ENCODE measurements at regions not wholly inside any gene's neighbourhood (a gene's known extent, or its start where the extent isn't known, plus 50 kb on each side); places are given as distances from the start of the nearest gene placed in this dataset.
A peak's percentile ranks its signal among the peaks of the same experiment; 100 is the strongest.

GRCh38 chr12:47377414-47378221 lies 297.9 kb upstream of the AMIGO2 start:
- H3K23ac ChIP-seq (ENCODE audit: low read length in 2 of 2), result no peak overlapping the region
- no peak overlapping the region for H2BK15ac ChIP-seq (ENCODE audit: low read depth, poor library complexity, severe bottlenecking)
- no peak overlapping the region for H3K4ac ChIP-seq (ENCODE audit: low read depth in 1 of 2, low read length in 2 of 2)
- H3K18ac ChIP-seq (ENCODE audit: low read depth in 1 of 2, low read length in 2 of 2), result no peak overlapping the region
- H2AFZ ChIP-seq (ENCODE audit: low read depth, low read length), result no peak overlapping the region
- peak overlapping the region in 1 of 2 experiments; percentile 43 for H3K4me3 ChIP-seq (ENCODE audit: insufficient read depth in 1 of 2, low read depth in 1 of 2, low read length in 2 of 2)
- no peak overlapping the region for H4K8ac ChIP-seq (ENCODE audit: low read length)
- H4K91ac ChIP-seq (ENCODE audit: low read length), result no peak overlapping the region
- H3K79me1 ChIP-seq (replicated peaks; ENCODE audit: low read length, poor library complexity, severe bottlenecking), result no peaks in the 10 kb centered on the region
- H3K27ac ChIP-seq (ENCODE audit: low read length, poor library complexity, severe bottlenecking), result peak overlapping the region; percentile 9
- no peak overlapping the region for H2BK12ac ChIP-seq (ENCODE audit: low read length in 2 of 2)
- peaks cover 3% of the 10 kb centered on the region for H3K4me1 ChIP-seq (ENCODE audit: control insufficient read depth, insufficient read depth, low read depth, low read length)
- peak overlapping the region; percentile 86 for H3K9ac ChIP-seq (ENCODE audit: low read length)
- no peaks in the 10 kb centered on the region for H3K36me3 ChIP-seq (ENCODE audit: control insufficient read depth in 1 of 2, insufficient read depth in 2 of 2, low read depth in 1 of 2, low read length in 2 of 2)
- peak; percentile 96 for DNase-seq
- H3K14ac ChIP-seq (ENCODE audit: low read length in 2 of 2), result no peak overlapping the region
- H3K9me3 ChIP-seq (ENCODE audit: control insufficient read depth, low read length), result no peaks in the 10 kb centered on the region
- 70% methylated on average over 10 of the region's 12 CpGs for WGBS
- no peak overlapping the region for H3K4me2 ChIP-seq (ENCODE audit: low read length, poor library complexity, severe bottlenecking)
- no peak overlapping the region for H2AK5ac ChIP-seq (ENCODE audit: low read length, severe bottlenecking)
- H3K27me3 ChIP-seq (ENCODE audit: control insufficient read depth in 1 of 2, insufficient read depth in 1 of 2, low read length in 2 of 2), result no peaks in the 10 kb centered on the region
- H2BK5ac ChIP-seq (ENCODE audit: low read depth, low read length, poor library complexity, severe bottlenecking), result no peak overlapping the region
- no peak overlapping the region for H2BK120ac ChIP-seq (ENCODE audit: low read depth, low read length)

- Histone ChIP-seq H3K9me3 (ENCODE audit: control insufficient read depth, low read length) (no peaks in the 10 kb centered on the region), H3K9ac (ENCODE audit: low read length) (peak overlapping the region; percentile 86), H2BK5ac (ENCODE audit: low read depth, low read length, poor library complexity, severe bottlenecking) (no peak overlapping the region), H2AK5ac (ENCODE audit: low read length, severe bottlenecking) (no peak overlapping the region), H3K4ac (ENCODE audit: low read depth in 1 of 2, low read length in 2 of 2) (no peak overlapping the region), H3K4me2 (ENCODE audit: low read length, poor library complexity, severe bottlenecking) (no peak overlapping the region), H4K91ac (ENCODE audit: low read length) (no peak overlapping the region), H3K18ac (ENCODE audit: low read depth in 1 of 2, low read length in 2 of 2) (no peak overlapping the region), H2BK120ac (ENCODE audit: low read depth, low read length) (no peak overlapping the region), H3K27me3 (ENCODE audit: control insufficient read depth in 1 of 2, insufficient read depth in 1 of 2, low read length in 2 of 2) (no peaks in the 10 kb centered on the region), H3K14ac (ENCODE audit: low read length in 2 of 2) (no peak overlapping the region), H2AFZ (ENCODE audit: low read depth, low read length) (no peak overlapping the region), H3K23ac (ENCODE audit: low read length in 2 of 2) (no peak overlapping the region), H3K4me3 (ENCODE audit: insufficient read depth in 1 of 2, low read depth in 1 of 2, low read length in 2 of 2) (peak overlapping the region in 1 of 2 experiments; percentile 43), H3K27ac (ENCODE audit: low read length, poor library complexity, severe bottlenecking) (no peak overlapping the region), H3K79me1 (replicated peaks; ENCODE audit: low read length, poor library complexity, severe bottlenecking) (no peaks in the 10 kb centered on the region), H3K36me3 (ENCODE audit: control insufficient read depth in 1 of 2, insufficient read depth in 2 of 2, low read depth in 1 of 2, low read length in 2 of 2) (no peaks in the 10 kb centered on the region), H2BK15ac (ENCODE audit: low read depth, poor library complexity, severe bottlenecking) (no peak overlapping the region), H2BK12ac (ENCODE audit: low read length in 2 of 2) (no peak overlapping the region), H4K8ac (ENCODE audit: low read length) (no peak overlapping the region), H3K4me1 (ENCODE audit: control insufficient read depth, insufficient read depth, low read depth, low read length) (peaks cover 3% of the 10 kb centered on the region)
- DNase-seq, result no peak
- WGBS, result 97% methylated on average over 5 of the region's 6 CpGs
Measured at GRCh38 chr12:47376927-47377326, 297.2 kb upstream of the AMIGO2 start.

GRCh38 chr12:47373554-47374150 lies 293.9 kb upstream of the AMIGO2 start:
- no peak overlapping the region for H2AFZ ChIP-seq (ENCODE audit: low read depth, low read length)
- no peak overlapping the region for H2AK5ac ChIP-seq (ENCODE audit: low read length, severe bottlenecking)
- H3K9ac ChIP-seq (ENCODE audit: low read length), result no peak overlapping the region
- H3K18ac ChIP-seq (ENCODE audit: low read depth in 1 of 2, low read length in 2 of 2), result no peak overlapping the region
- H3K23ac ChIP-seq (ENCODE audit: low read length in 2 of 2), result no peak overlapping the region
- no peak overlapping the region for H3K4me3 ChIP-seq (ENCODE audit: insufficient read depth in 1 of 2, low read depth in 1 of 2, low read length in 2 of 2)
- H3K27ac ChIP-seq (ENCODE audit: low read length, poor library complexity, severe bottlenecking), result no peak overlapping the region
- no peak overlapping the region for H2BK120ac ChIP-seq (ENCODE audit: low read depth, low read length)
- H3K4ac ChIP-seq (ENCODE audit: low read depth in 1 of 2, low read length in 2 of 2), result no peak overlapping the region
- H2BK12ac ChIP-seq (ENCODE audit: low read length in 2 of 2), result no peak overlapping the region
- no peak overlapping the region for H3K4me2 ChIP-seq (ENCODE audit: low read length, poor library complexity, severe bottlenecking)
- no peaks in the 10 kb centered on the region for H3K79me1 ChIP-seq (replicated peaks; ENCODE audit: low read length, poor library complexity, severe bottlenecking)
- H3K4me1 ChIP-seq (ENCODE audit: control insufficient read depth, insufficient read depth, low read depth, low read length), result peaks cover 3% of the 10 kb centered on the region
- no peak overlapping the region for H3K14ac ChIP-seq (ENCODE audit: low read length in 2 of 2)
- no peaks in the 10 kb centered on the region for H3K36me3 ChIP-seq (ENCODE audit: control insufficient read depth in 1 of 2, insufficient read depth in 2 of 2, low read depth in 1 of 2, low read length in 2 of 2)
- H2BK15ac ChIP-seq (ENCODE audit: low read depth, poor library complexity, severe bottlenecking), result no peak overlapping the region
- H2BK5ac ChIP-seq (ENCODE audit: low read depth, low read length, poor library complexity, severe bottlenecking), result no peak overlapping the region
- H3K27me3 ChIP-seq (ENCODE audit: control insufficient read depth in 1 of 2, insufficient read depth in 1 of 2, low read length in 2 of 2), result no peaks in the 10 kb centered on the region
- H4K91ac ChIP-seq (ENCODE audit: low read length), result no peak overlapping the region
- no peak overlapping the region for H4K8ac ChIP-seq (ENCODE audit: low read length)
- WGBS, result no CpG with 5 or more reads among the region's 1 CpG
- no peak for DNase-seq
- H3K9me3 ChIP-seq (ENCODE audit: control insufficient read depth, low read length), result no peaks in the 10 kb centered on the region

GRCh38 chr12:47370421-47370820 lies 290.7 kb upstream of the AMIGO2 start:
- no peak overlapping the region for H2BK120ac ChIP-seq (ENCODE audit: low read depth, low read length)
- no peaks in the 10 kb centered on the region for H3K79me1 ChIP-seq (replicated peaks; ENCODE audit: low read length, poor library complexity, severe bottlenecking)
- H3K18ac ChIP-seq (ENCODE audit: low read depth in 1 of 2, low read length in 2 of 2), result no peak overlapping the region
- no peak overlapping the region for H2AK5ac ChIP-seq (ENCODE audit: low read length, severe bottlenecking)
- H2BK12ac ChIP-seq (ENCODE audit: low read length in 2 of 2), result no peak overlapping the region
- no peaks in the 10 kb centered on the region for H3K4me1 ChIP-seq (ENCODE audit: control insufficient read depth, insufficient read depth, low read depth, low read length)
- no peak overlapping the region for H3K4ac ChIP-seq (ENCODE audit: low read depth in 1 of 2, low read length in 2 of 2)
- H3K27me3 ChIP-seq (ENCODE audit: control insufficient read depth in 1 of 2, insufficient read depth in 1 of 2, low read length in 2 of 2), result no peaks in the 10 kb centered on the region
- H3K9me3 ChIP-seq (ENCODE audit: control insufficient read depth, low read length), result no peaks in the 10 kb centered on the region
- H3K9ac ChIP-seq (ENCODE audit: low read length), result no peak overlapping the region
- H2BK15ac ChIP-seq (ENCODE audit: low read depth, poor library complexity, severe bottlenecking), result no peak overlapping the region
- no peaks in the 10 kb centered on the region for H3K36me3 ChIP-seq (ENCODE audit: control insufficient read depth in 1 of 2, insufficient read depth in 2 of 2, low read depth in 1 of 2, low read length in 2 of 2)
- H2BK5ac ChIP-seq (ENCODE audit: low read depth, low read length, poor library complexity, severe bottlenecking), result no peak overlapping the region
- 75% methylated on average over 4 of the region's 4 CpGs for WGBS
- H4K91ac ChIP-seq (ENCODE audit: low read length), result no peak overlapping the region
- DNase-seq, result no peak
- H3K27ac ChIP-seq (ENCODE audit: low read length, poor library complexity, severe bottlenecking), result no peak overlapping the region
- no peak overlapping the region for H4K8ac ChIP-seq (ENCODE audit: low read length)
- no peak overlapping the region for H3K4me2 ChIP-seq (ENCODE audit: low read length, poor library complexity, severe bottlenecking)
- H3K4me3 ChIP-seq (ENCODE audit: insufficient read depth in 1 of 2, low read depth in 1 of 2, low read length in 2 of 2), result no peak overlapping the region
- H3K14ac ChIP-seq (ENCODE audit: low read length in 2 of 2), result no peak overlapping the region
- no peak overlapping the region for H3K23ac ChIP-seq (ENCODE audit: low read length in 2 of 2)
- no peak overlapping the region for H2AFZ ChIP-seq (ENCODE audit: low read depth, low read length)
